ENCODE measurements at regions not wholly inside any gene's neighbourhood (a gene's known extent, or its start where the extent isn't known, plus 50 kb on each side); places are given as distances from the start of the nearest gene placed in this dataset.

GRCh38 chr5:17081142-17081541, 136.3 kb upstream of the BASP1 start:
- Histone ChIP-seq H3K23ac (ENCODE audit: insufficient read length) (no peak overlapping the region), H4K91ac (replicated peaks; ENCODE audit: insufficient read length, low read length) (no peak overlapping the region), H2AK5ac (ENCODE audit: low read depth, low read length) (no peak overlapping the region), H3K23me2 (ENCODE audit: low read depth, low read length) (no peaks in the 10 kb centered on the region), H3K4me1 (replicated peaks in 1 of 4; ENCODE audit: control insufficient read depth in 3 of 4, insufficient read depth in 4 of 4, low read length in 3 of 4) (no peaks in the 10 kb centered on the region), H3K36me3 (ENCODE audit: control insufficient read depth in 2 of 4, insufficient read depth in 4 of 4, low read length in 3 of 4) (no peaks in the 10 kb centered on the region), H2BK20ac (ENCODE audit: low read length) (no peak overlapping the region), H4K8ac (ENCODE audit: extremely low read depth, insufficient read depth, low read length) (no peak overlapping the region), H4K20me1 (replicated peaks in 1 of 2; ENCODE audit: control insufficient read depth in 1 of 2, insufficient read depth in 2 of 2, low read length in 2 of 2) (no peaks in the 10 kb centered on the region), H3K27ac (ENCODE audit: low read depth, low read length) (no peak overlapping the region), H3K9me3 (ENCODE audit: insufficient read depth in 2 of 2, low read depth in 1 of 2, low read length in 1 of 2) (no peaks in the 10 kb centered on the region), H3K4ac (replicated peaks; ENCODE audit: insufficient read length, low read depth, low read length) (no peak overlapping the region), H3K9ac (replicated peaks in 1 of 4; ENCODE audit: extremely low read depth in 1 of 4, low read depth in 3 of 4, low read length in 3 of 4) (no peak overlapping the region), H2BK5ac (ENCODE audit: low read depth, low read length) (no peak overlapping the region), H2BK120ac (replicated peaks; ENCODE audit: low read depth, low read length) (no peak overlapping the region), H4K5ac (ENCODE audit: insufficient read length, low read depth, low read length) (no peak overlapping the region), H2BK15ac (ENCODE audit: low read length) (no peak overlapping the region), H3K14ac (ENCODE audit: insufficient read length) (no peak overlapping the region), H3K18ac (ENCODE audit: extremely low read depth, low read length) (no peak overlapping the region), H3K56ac (replicated peaks; ENCODE audit: insufficient read length, low read depth, low read length) (no peak overlapping the region), H3K79me1 (ENCODE audit: low read depth, low read length) (no peaks in the 10 kb centered on the region), H2AFZ (ENCODE audit: low read length) (no peak overlapping the region), H3K27me3 (replicated peaks in 1 of 4; ENCODE audit: control insufficient read depth in 3 of 4, extremely low read depth in 1 of 4, insufficient read depth in 3 of 4, low read length in 3 of 4) (no peaks in the 10 kb centered on the region), H3K4me3 (ENCODE audit: extremely low read depth in 1 of 4, insufficient read depth in 2 of 4, low read depth in 3 of 4, low read length in 4 of 4) (no peak overlapping the region), H2BK12ac (ENCODE audit: low read depth, low read length) (no peak overlapping the region), H3K79me2 (ENCODE audit: control insufficient read depth in 1 of 2, insufficient read depth in 2 of 2, low read length in 2 of 2) (no peaks in the 10 kb centered on the region), H3K4me2 (ENCODE audit: insufficient read depth in 1 of 2, low read depth in 2 of 2, low read length in 2 of 2) (no peak overlapping the region)
- POLR2A ChIA-PET (ENCODE audit: partially characterized antibody): no interaction called here
- no peak for FAIRE-seq
- 87% methylated on average over 4 of the region's 4 CpGs; no CpG with 5 or more reads in 1 of the 2 experiments for WGBS, 2 experiments (ENCODE audit: extremely low coverage in 1 of 2, insufficient coverage in 1 of 2, insufficient read length in 1 of 2, insufficient replicate concordance in 2 of 2, low coverage in 1 of 2, low lambda C conversion rate in 2 of 2, missing lambda C conversion rate in 1 of 2)
- no peak for DNase-seq (ENCODE audit: low read depth in 1 of 2, low spot score in 2 of 2)
- CTCF ChIA-PET (ENCODE audit: partially characterized antibody): interaction anchor here (0.6 to 1.9 kb wide), 5 partner anchors 19 to 304 kb away, joined by 3 to 6 read pairs (median 3); no protein-coding TSS in a partner anchor
- TF ChIP-seq SP4 (IDR thresholded peaks at IDR 0.05; ENCODE audit: low read length) (no peak), TAF7 (optimal IDR thresholded peaks at IDR 0.05; ENCODE audit: borderline replicate concordance, low read depth, low read length) (no peak), SUZ12 (IDR thresholded peaks at IDR 0.05; ENCODE audit: low read length) (no peak), SP1 (IDR thresholded peaks at IDR 0.05; ENCODE audit: low read depth, low read length) (no peak), ATF2 (IDR thresholded peaks at IDR 0.05; ENCODE audit: low read length) (no peak), MAFK (IDR thresholded peaks at IDR 0.05; ENCODE audit: low read depth, low read length) (no peak), CREB1 (IDR thresholded peaks at IDR 0.05) (no peak), KDM5A (IDR thresholded peaks at IDR 0.05; ENCODE audit: low read length) (no peak), CBX8 (IDR thresholded peaks at IDR 0.05; ENCODE audit: borderline replicate concordance, low read depth, low read length) (no peak), CHD2 (IDR thresholded peaks at IDR 0.05; ENCODE audit: low read length) (no peak), CTBP2 (IDR thresholded peaks at IDR 0.05; ENCODE audit: borderline replicate concordance, insufficient read depth, insufficient read length, low read length) (no peak), PHF8 (conservative IDR thresholded peaks at IDR 0.05; ENCODE audit: low read depth, low read length) (no peak), FOSL1 (IDR thresholded peaks at IDR 0.05; ENCODE audit: insufficient read depth, low read depth, low read length) (no peak)

Measured in H1 (cell line).